ENCODE measurements at regions not wholly inside any gene's neighbourhood (a gene's known extent, or its start where the extent isn't known, plus 50 kb on each side); places are given as distances from the start of the nearest gene placed in this dataset.

- no peaks in the 10 kb centered on the region for H4K20me1 ChIP-seq (ENCODE audit: insufficient read depth, low read length)
- 89% methylated on average over 4 of the region's 5 CpGs for WGBS (ENCODE audit: insufficient coverage)
- H3K9ac ChIP-seq (ENCODE audit: insufficient read depth, low read length, poor library complexity, severe bottlenecking) = no peak overlapping the region
- Mint-ChIP-seq H3K4me3 (no peak overlapping the region), H3K27ac (no peak overlapping the region), H3K9me3 (peaks cover 0 to 3% (median 0%) of the 10 kb centered on the region in 7 donors), H3K36me3 (no peaks in the 10 kb centered on the region), H3K4me1 (no peaks in the 10 kb centered on the region), H3K27me3 (ENCODE audit: low read depth in 3 of 3) (no peaks in the 10 kb centered on the region)
- intact Hi-C loops (cut with micrococcal nuclease) = no loop called here
- no peak overlapping the region for H2AFZ ChIP-seq (ENCODE audit: insufficient read depth, low read depth, low read length, poor library complexity, severe bottlenecking)
- no peaks in the 10 kb centered on the region for H3K79me2 ChIP-seq (ENCODE audit: insufficient read depth, low read length)
- H3K4me1 ChIP-seq (ENCODE audit: control insufficient read depth in 1 of 2, insufficient read depth in 2 of 2, low read length in 2 of 2) = no peaks in the 10 kb centered on the region
- TF ChIP-seq CTCF (IDR thresholded peaks at IDR 0.05) = no peak
- H3K9me3 ChIP-seq (replicated peaks in 1 of 2; ENCODE audit: control insufficient read depth in 1 of 2, insufficient read depth in 1 of 2, low read length in 2 of 2) = peaks cover 0 to 5% of the 10 kb centered on the region in 2 donors
- H3K36me3 ChIP-seq (replicated peaks in 1 of 2; ENCODE audit: control insufficient read depth in 1 of 2, insufficient read depth in 2 of 2, low read length in 2 of 2) = no peaks in the 10 kb centered on the region
- DNase-seq = no peak
- no peak overlapping the region for H3K4me2 ChIP-seq (replicated peaks; ENCODE audit: extremely low read depth, low read length, poor library complexity, severe bottlenecking)
- no peak overlapping the region for H3K4me3 ChIP-seq (replicated peaks in 1 of 3; ENCODE audit: low read depth in 2 of 3, low read length in 3 of 3)
- no peaks in the 10 kb centered on the region for H3K27me3 ChIP-seq (ENCODE audit: control insufficient read depth in 2 of 2, insufficient read depth in 2 of 2, low read length in 2 of 2)
- no peak overlapping the region for H3K27ac ChIP-seq (ENCODE audit: low read depth in 1 of 2, low read length in 2 of 2)
These were observed 516.0 kb downstream of the PCDH7 start for GRCh38 chr4:31236020-31236638.

GRCh38 chr4:31236639-31237173 lies 516.5 kb downstream of the PCDH7 start:
- H3K9me3 ChIP-seq (replicated peaks in 1 of 2; ENCODE audit: control insufficient read depth in 1 of 2, insufficient read depth in 1 of 2, low read length in 2 of 2) = peaks cover 0 to 5% of the 10 kb centered on the region in 2 donors
- no peaks in the 10 kb centered on the region for H3K79me2 ChIP-seq (ENCODE audit: insufficient read depth, low read length)
- no peak for TF ChIP-seq CTCF (IDR thresholded peaks at IDR 0.05)
- H3K4me3 Mint-ChIP-seq = no peak overlapping the region
- H3K36me3 Mint-ChIP-seq = no peaks in the 10 kb centered on the region
- no peak overlapping the region for H3K9ac ChIP-seq (ENCODE audit: insufficient read depth, low read length, poor library complexity, severe bottlenecking)
- H3K27ac Mint-ChIP-seq = no peak overlapping the region
- no peak overlapping the region for H3K4me3 ChIP-seq (replicated peaks in 1 of 3; ENCODE audit: low read depth in 2 of 3, low read length in 3 of 3)
- H3K27me3 Mint-ChIP-seq (ENCODE audit: low read depth in 3 of 3) = no peaks in the 10 kb centered on the region
- H3K4me1 Mint-ChIP-seq = no peaks in the 10 kb centered on the region
- no peaks in the 10 kb centered on the region for H3K27me3 ChIP-seq (ENCODE audit: control insufficient read depth in 2 of 2, insufficient read depth in 2 of 2, low read length in 2 of 2)
- no peak overlapping the region for H2AFZ ChIP-seq (ENCODE audit: insufficient read depth, low read depth, low read length, poor library complexity, severe bottlenecking)
- H3K9me3 Mint-ChIP-seq = peaks cover 0 to 3% (median 0%) of the 10 kb centered on the region in 7 donors
- intact Hi-C loops (cut with micrococcal nuclease) = no loop called here
- 82% methylated on average over 3 of the region's 6 CpGs for WGBS (ENCODE audit: insufficient coverage)
- H3K4me1 ChIP-seq (ENCODE audit: control insufficient read depth in 1 of 2, insufficient read depth in 2 of 2, low read length in 2 of 2) = no peaks in the 10 kb centered on the region
- DNase-seq = no peak
- H3K4me2 ChIP-seq (replicated peaks; ENCODE audit: extremely low read depth, low read length, poor library complexity, severe bottlenecking) = no peak overlapping the region
- no peak overlapping the region for H3K27ac ChIP-seq (ENCODE audit: low read depth in 1 of 2, low read length in 2 of 2)
- H4K20me1 ChIP-seq (ENCODE audit: insufficient read depth, low read length) = no peaks in the 10 kb centered on the region
- H3K36me3 ChIP-seq (replicated peaks in 1 of 2; ENCODE audit: control insufficient read depth in 1 of 2, insufficient read depth in 2 of 2, low read length in 2 of 2) = no peaks in the 10 kb centered on the region
